ENCODE measurements at regions not wholly inside any gene's neighbourhood (a gene's known extent, or its start where the extent isn't known, plus 50 kb on each side); places are given as distances from the start of the nearest gene placed in this dataset.

GRCh38 chr6:47426524-47427302 lies 50.9 kb upstream of the CD2AP start:
- no peak overlapping the region for H3K4me3 Mint-ChIP-seq (ENCODE audit: unreplicated experiment)
- Histone ChIP-seq H3K4me1 (ENCODE audit: insufficient read depth, low read length) (no peaks in the 10 kb centered on the region), H3K79me2 (ENCODE audit: insufficient read depth, low read length) (no peaks in the 10 kb centered on the region), H4K20me1 (ENCODE audit: insufficient read depth, low read length) (no peaks in the 10 kb centered on the region), H3K9ac (ENCODE audit: low read length) (no peak overlapping the region), H3K4me3 (ENCODE audit: insufficient read depth, low read depth, low read length) (no peak overlapping the region), H3K36me3 (ENCODE audit: insufficient read depth, low read length) (no peaks in the 10 kb centered on the region), H3K9me3 (ENCODE audit: insufficient read depth, low read depth, low read length) (no peaks in the 10 kb centered on the region), H3K27me3 (ENCODE audit: insufficient read depth, low read length) (no peaks in the 10 kb centered on the region), H3K27ac (ENCODE audit: low read depth, low read length) (no peak overlapping the region), H2AFZ (ENCODE audit: low read depth, low read length) (no peak overlapping the region), H3K4me2 (ENCODE audit: low read length) (no peak overlapping the region)
- no peaks in the 10 kb centered on the region for H3K4me1 Mint-ChIP-seq (ENCODE audit: low read depth, unreplicated experiment)
- no peaks in the 10 kb centered on the region for H3K27me3 Mint-ChIP-seq (ENCODE audit: low read depth, unreplicated experiment)
- TF ChIP-seq CTCF (IDR thresholded peaks at IDR 0.05; ENCODE audit: insufficient read depth, low read depth, low read length) (no peak), EZH2 (IDR thresholded peaks at IDR 0.05; ENCODE audit: insufficient read depth, low read length) (no peak)
- peaks cover 32% of the 10 kb centered on the region for H3K9me3 Mint-ChIP-seq (ENCODE audit: unreplicated experiment)
- FAIRE-seq (no peak), DNase-seq (ENCODE audit: low read depth) (no peak)
- H3K36me3 Mint-ChIP-seq (ENCODE audit: low read depth, unreplicated experiment), result peaks cover 4% of the 10 kb centered on the region
- H3K27ac Mint-ChIP-seq (ENCODE audit: unreplicated experiment), result no peak overlapping the region

- Histone ChIP-seq H2AFZ (ENCODE audit: low read depth, low read length) (no peak overlapping the region), H3K9ac (ENCODE audit: low read length) (no peak overlapping the region), H3K36me3 (ENCODE audit: insufficient read depth, low read length) (no peaks in the 10 kb centered on the region), H3K27ac (ENCODE audit: low read depth, low read length) (no peak overlapping the region), H3K4me3 (ENCODE audit: insufficient read depth, low read depth, low read length) (no peak overlapping the region), H3K4me2 (ENCODE audit: low read length) (no peak overlapping the region), H3K27me3 (ENCODE audit: insufficient read depth, low read length) (no peaks in the 10 kb centered on the region), H3K9me3 (ENCODE audit: insufficient read depth, low read depth, low read length) (no peaks in the 10 kb centered on the region), H3K4me1 (ENCODE audit: insufficient read depth, low read length) (no peaks in the 10 kb centered on the region), H3K79me2 (ENCODE audit: insufficient read depth, low read length) (no peaks in the 10 kb centered on the region), H4K20me1 (ENCODE audit: insufficient read depth, low read length) (no peaks in the 10 kb centered on the region)
- Mint-ChIP-seq H3K4me3 (ENCODE audit: unreplicated experiment) (no peak overlapping the region), H3K4me1 (ENCODE audit: low read depth, unreplicated experiment) (no peaks in the 10 kb centered on the region), H3K9me3 (ENCODE audit: unreplicated experiment) (peaks cover 31% of the 10 kb centered on the region), H3K36me3 (ENCODE audit: low read depth, unreplicated experiment) (peaks cover 4% of the 10 kb centered on the region), H3K27me3 (ENCODE audit: low read depth, unreplicated experiment) (no peaks in the 10 kb centered on the region), H3K27ac (ENCODE audit: unreplicated experiment) (no peak overlapping the region)
- FAIRE-seq (no peak), DNase-seq (ENCODE audit: low read depth) (no peak)
- TF ChIP-seq CTCF (IDR thresholded peaks at IDR 0.05; ENCODE audit: insufficient read depth, low read depth, low read length) (no peak), EZH2 (IDR thresholded peaks at IDR 0.05; ENCODE audit: insufficient read depth, low read length) (no peak)
Measured at GRCh38 chr6:47427680-47428079, 49.9 kb upstream of the CD2AP start.

Measured in astrocyte (in vitro differentiated cells and primary cell).